ENCODE measurements at regions not wholly inside any gene's neighbourhood (a gene's known extent, or its start where the extent isn't known, plus 50 kb on each side); places are given as distances from the start of the nearest gene placed in this dataset.
"Not testable (repeated sequence)": the region's sequence is repeated elsewhere in the genome, so short reads cannot be mapped to it uniquely, and the experiment has no call there.

DNA sequence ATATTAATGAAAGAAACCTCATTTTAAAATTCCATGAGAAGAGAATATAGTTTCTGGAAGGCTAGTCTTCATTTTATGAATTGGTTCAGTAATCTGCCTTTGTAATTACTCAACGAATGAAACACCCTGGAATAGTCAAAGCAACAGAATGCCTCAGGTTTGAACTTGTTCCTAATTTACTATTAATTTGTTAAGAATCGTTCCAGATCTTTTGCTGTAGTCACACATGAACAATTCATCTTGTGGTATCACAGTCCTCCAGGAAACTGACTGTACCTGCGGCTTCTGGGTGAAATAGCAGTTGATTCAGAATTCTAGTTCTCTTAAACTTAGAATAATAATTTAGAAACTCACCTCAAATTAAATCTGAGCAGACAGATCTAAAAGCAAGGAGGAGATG is 282.7 kb upstream of the MAP2 start:
- no peaks in the 10 kb centered on the region for H3K4me1 ChIP-seq (ENCODE audit: insufficient read depth, poor library complexity, severe bottlenecking)
- no peak overlapping the region for H3K4me3 ChIP-seq (ENCODE audit: severe bottlenecking)
- no peaks in the 10 kb centered on the region for H3K27me3 ChIP-seq (ENCODE audit: insufficient read depth, poor library complexity, severe bottlenecking)
- no peak for TF ChIP-seq CTCF (IDR thresholded peaks at IDR 0.05; ENCODE audit: poor library complexity, severe bottlenecking)
- no peaks in the 10 kb centered on the region for H3K36me3 ChIP-seq (ENCODE audit: low read depth)
- H3K27ac ChIP-seq (ENCODE audit: poor library complexity, severe bottlenecking): no peak overlapping the region
- DNase-seq (ENCODE audit: low spot score) (no peak), ATAC-seq (ENCODE audit: low read depth) (no peak)
- no peaks in the 10 kb centered on the region for H3K9me3 ChIP-seq (ENCODE audit: severe bottlenecking)

GRCh38 chr2:209141818-209142217 is 282.0 kb upstream of the MAP2 start:
- H3K4me3 ChIP-seq (ENCODE audit: severe bottlenecking): no peak overlapping the region
- no peaks in the 10 kb centered on the region for H3K9me3 ChIP-seq (ENCODE audit: severe bottlenecking)
- no peak for DNase-seq (ENCODE audit: low spot score)
- ATAC-seq (ENCODE audit: low read depth): no peak
- H3K27me3 ChIP-seq (ENCODE audit: insufficient read depth, poor library complexity, severe bottlenecking): no peaks in the 10 kb centered on the region
- H3K36me3 ChIP-seq (ENCODE audit: low read depth): no peaks in the 10 kb centered on the region
- no peaks in the 10 kb centered on the region for H3K4me1 ChIP-seq (ENCODE audit: insufficient read depth, poor library complexity, severe bottlenecking)
- H3K27ac ChIP-seq (ENCODE audit: poor library complexity, severe bottlenecking): no peak overlapping the region
- no peak for TF ChIP-seq CTCF (IDR thresholded peaks at IDR 0.05; ENCODE audit: poor library complexity, severe bottlenecking)

DNA sequence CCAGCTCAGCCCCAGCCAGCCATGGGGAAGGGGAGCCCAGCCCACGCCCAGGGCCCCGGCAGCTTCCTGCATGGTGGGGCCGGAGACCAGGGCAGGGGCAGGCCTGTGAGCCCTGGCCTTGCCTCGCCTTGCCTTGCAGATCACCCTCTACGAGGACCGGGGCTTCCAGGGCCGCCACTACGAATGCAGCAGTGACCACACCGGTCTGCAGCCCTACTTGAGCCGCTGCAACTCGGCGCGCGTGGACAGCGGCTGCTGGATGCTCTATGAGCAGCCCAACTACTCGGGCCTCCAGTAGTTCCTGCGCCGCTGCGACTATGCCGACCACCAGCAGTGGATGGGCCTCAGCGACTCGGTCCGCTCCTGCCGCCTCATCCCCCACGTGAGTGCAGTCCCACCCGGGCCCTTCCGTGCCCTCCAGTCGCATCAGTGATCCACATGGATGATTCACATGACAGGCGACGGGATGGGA is 278.6 kb upstream of the MAP2 start:
- H3K4me1 ChIP-seq (ENCODE audit: insufficient read depth, poor library complexity, severe bottlenecking); H3K27me3 ChIP-seq (ENCODE audit: insufficient read depth, poor library complexity, severe bottlenecking); H3K4me3 ChIP-seq (ENCODE audit: severe bottlenecking); ATAC-seq (ENCODE audit: low read depth); H3K27ac ChIP-seq (ENCODE audit: poor library complexity, severe bottlenecking); H3K9me3 ChIP-seq (ENCODE audit: severe bottlenecking); H3K36me3 ChIP-seq (ENCODE audit: low read depth); DNase-seq (ENCODE audit: low spot score): not testable (repeated sequence)

DNA sequence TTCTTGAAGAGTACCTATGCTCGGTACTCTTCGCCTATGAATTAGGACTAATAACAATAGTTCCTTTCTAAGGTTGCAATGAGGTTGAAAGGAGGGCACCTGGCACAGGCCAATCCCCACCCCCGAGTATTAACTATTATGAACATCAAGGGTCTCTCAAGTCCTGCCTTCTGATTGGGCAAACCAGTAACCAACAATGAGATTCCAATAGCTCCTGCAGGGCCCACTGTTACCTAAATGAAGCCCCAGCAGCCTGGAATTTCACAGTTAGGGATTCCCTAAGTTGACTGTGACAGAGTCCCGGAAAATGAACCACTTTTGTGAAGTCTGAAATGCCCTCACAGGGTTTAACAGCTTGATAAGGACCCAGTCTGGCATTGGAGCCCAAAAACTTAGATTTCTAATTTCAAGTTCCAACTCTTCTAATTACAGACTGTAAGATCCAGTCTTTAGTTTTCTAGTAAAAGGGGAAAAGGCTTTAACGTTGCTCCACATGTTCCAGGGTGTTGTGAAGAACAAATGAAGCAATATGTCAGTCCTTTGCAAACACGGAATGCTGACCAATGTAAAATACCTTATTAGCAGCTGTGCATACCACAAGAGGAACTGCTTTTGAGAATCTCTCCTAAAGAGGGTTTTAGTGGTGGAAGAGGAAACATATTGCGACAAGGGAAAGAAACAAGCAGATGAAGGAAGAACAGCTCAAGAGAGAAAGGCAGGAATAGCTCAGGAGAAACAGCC is 277.7 kb upstream of the MAP2 start:
- Histone ChIP-seq H3K36me3 (ENCODE audit: low read depth) (no peaks in the 10 kb centered on the region), H3K9me3 (ENCODE audit: severe bottlenecking) (no peaks in the 10 kb centered on the region), H3K4me3 (ENCODE audit: severe bottlenecking) (no peak overlapping the region), H3K27me3 (ENCODE audit: insufficient read depth, poor library complexity, severe bottlenecking) (no peaks in the 10 kb centered on the region), H3K4me1 (ENCODE audit: insufficient read depth, poor library complexity, severe bottlenecking) (no peaks in the 10 kb centered on the region), H3K27ac (ENCODE audit: poor library complexity, severe bottlenecking) (no peak overlapping the region)
- TF ChIP-seq CTCF (IDR thresholded peaks at IDR 0.05; ENCODE audit: poor library complexity, severe bottlenecking): no peak
- ATAC-seq (ENCODE audit: low read depth) (no peak), DNase-seq (ENCODE audit: low spot score) (no peak)

DNA sequence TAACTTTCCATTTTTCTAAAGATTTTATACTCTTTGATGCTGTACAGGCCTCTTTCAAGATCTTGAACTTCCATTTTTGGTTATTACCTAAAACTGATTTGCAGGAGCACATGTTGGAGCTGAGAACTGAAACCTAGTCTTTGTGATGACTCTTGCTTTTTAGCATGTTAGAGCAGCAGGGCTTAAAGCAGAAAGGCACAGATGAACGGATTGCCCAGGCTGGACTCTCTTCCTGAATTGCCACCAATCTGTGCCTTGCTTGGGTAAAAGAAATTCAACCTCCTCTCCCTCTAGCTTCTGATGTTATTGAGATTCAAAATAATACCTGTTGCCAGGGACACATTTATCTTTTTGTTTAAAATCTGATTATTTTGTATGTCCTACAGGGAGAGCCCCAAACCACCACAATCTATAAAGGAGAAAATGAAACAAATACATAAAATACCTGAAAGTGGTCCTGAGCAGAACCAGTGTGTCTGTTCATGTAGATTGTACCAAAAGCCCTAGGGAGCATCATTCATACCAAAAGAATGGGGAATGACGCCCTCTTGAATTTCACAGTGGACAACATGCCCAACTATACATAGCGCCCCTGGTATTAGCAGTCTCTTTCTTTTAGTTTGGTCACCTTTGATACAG is 277.0 kb upstream of the MAP2 start:
- Histone ChIP-seq H3K27ac (ENCODE audit: poor library complexity, severe bottlenecking) (no peak overlapping the region), H3K9me3 (ENCODE audit: severe bottlenecking) (no peaks in the 10 kb centered on the region)

More for the DNA sequence above, 277.0 kb upstream of the MAP2 start:
- H3K36me3 ChIP-seq (ENCODE audit: low read depth): no peaks in the 10 kb centered on the region
- DNase-seq (ENCODE audit: low spot score) (no peak), ATAC-seq (ENCODE audit: low read depth) (no peak)
- no peak overlapping the region for H3K4me3 ChIP-seq (ENCODE audit: severe bottlenecking)
- no peaks in the 10 kb centered on the region for H3K4me1 ChIP-seq (ENCODE audit: insufficient read depth, poor library complexity, severe bottlenecking)
- no peak for TF ChIP-seq CTCF (IDR thresholded peaks at IDR 0.05; ENCODE audit: poor library complexity, severe bottlenecking)
- no peaks in the 10 kb centered on the region for H3K27me3 ChIP-seq (ENCODE audit: insufficient read depth, poor library complexity, severe bottlenecking)

Data from RWPE2 (cell line).